ENCODE measurements at regions not wholly inside any gene's neighbourhood (a gene's known extent, or its start where the extent isn't known, plus 50 kb on each side); places are given as distances from the start of the nearest gene placed in this dataset.

DNA sequence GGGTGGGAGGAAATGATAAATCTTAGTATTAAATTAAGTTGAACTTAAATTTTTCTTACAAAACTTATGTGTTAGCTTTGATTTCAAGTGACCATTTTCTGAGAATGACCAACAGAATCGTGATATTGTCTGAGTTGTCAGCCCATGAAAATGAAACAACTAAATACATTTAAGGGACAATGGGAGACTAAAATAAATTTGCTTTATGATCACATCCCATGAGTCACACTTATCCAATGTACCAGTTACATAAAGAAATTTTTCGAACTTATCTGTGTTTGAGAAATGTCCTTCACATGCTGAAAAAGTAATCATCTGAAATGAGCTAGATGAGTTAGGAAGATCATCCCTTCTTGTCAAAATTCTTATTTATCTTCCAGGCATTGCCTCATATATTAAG is 415.9 kb upstream of the SYT1 start:
- TF ChIP-seq, protein P1, sequence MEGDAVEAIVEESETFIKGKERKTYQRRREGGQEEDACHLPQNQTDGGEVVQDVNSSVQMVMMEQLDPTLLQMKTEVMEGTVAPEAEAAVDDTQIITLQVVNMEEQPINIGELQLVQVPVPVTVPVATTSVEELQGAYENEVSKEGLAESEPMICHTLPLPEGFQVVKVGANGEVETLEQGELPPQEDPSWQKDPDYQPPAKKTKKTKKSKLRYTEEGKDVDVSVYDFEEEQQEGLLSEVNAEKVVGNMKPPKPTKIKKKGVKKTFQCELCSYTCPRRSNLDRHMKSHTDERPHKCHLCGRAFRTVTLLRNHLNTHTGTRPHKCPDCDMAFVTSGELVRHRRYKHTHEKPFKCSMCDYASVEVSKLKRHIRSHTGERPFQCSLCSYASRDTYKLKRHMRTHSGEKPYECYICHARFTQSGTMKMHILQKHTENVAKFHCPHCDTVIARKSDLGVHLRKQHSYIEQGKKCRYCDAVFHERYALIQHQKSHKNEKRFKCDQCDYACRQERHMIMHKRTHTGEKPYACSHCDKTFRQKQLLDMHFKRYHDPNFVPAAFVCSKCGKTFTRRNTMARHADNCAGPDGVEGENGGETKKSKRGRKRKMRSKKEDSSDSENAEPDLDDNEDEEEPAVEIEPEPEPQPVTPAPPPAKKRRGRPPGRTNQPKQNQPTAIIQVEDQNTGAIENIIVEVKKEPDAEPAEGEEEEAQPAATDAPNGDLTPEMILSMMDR (IDR thresholded peaks at IDR 0.05; ENCODE audit: poor library complexity): no peak
- no peak for TF ChIP-seq EZH2 (IDR thresholded peaks at IDR 0.05; ENCODE audit: borderline replicate concordance)

Measured in hepatocyte (in vitro differentiated cells).